Natural killer cell (primary cell): ENCODE measurements at regions not wholly inside any gene's neighbourhood (a gene's known extent, or its start where the extent isn't known, plus 50 kb on each side); places are given as distances from the start of the nearest gene placed in this dataset.

Experiments used
- ATAC-seq, 3 donors: fragments of 150-1000 bp in 2 of 3; fragments of 200-7000 bp in 1 of 3; cut with Tn5 transposase; 1 replicate in 1 of 3; 2 replicates in 2 of 3; pipeline ENCODE4 v1.10.0; 2021; ENCODE audit warnings: mild to moderate bottlenecking in 2 of 3, moderate library complexity in 2 of 3
- DNase-seq, 2 donors: peaks; one replicate each; pipeline versions ENCODE4 v3.0.0 to v3.0.0-alpha.2; 2013 to 2021; ENCODE audit warnings: mixed read lengths in 1 of 2
- H3K27ac ChIP-seq: one replicate; pipeline ENCODE4 v1.5.1; 2013; ENCODE audit warnings: mild to moderate bottlenecking, low read length
- H3K27me3 ChIP-seq: one replicate; pipeline ENCODE4 v1.6.1; 2013; ENCODE audit warnings: low read length; ENCODE audit not compliant: control insufficient read depth, insufficient read depth
- H3K36me3 ChIP-seq: one replicate; pipeline ENCODE4 v1.6.1; 2013; ENCODE audit warnings: low read length; ENCODE audit not compliant: control insufficient read depth, insufficient read depth
- H3K4me1 ChIP-seq: one replicate; pipeline ENCODE4 v1.6.1; 2013; ENCODE audit warnings: low read length; ENCODE audit not compliant: control insufficient read depth, insufficient read depth
- H3K4me3 ChIP-seq: one replicate; pipeline ENCODE4 v1.5.1; 2013; ENCODE audit warnings: low read length
- H3K9me3 ChIP-seq: one replicate; pipeline ENCODE4 v1.6.1; 2013; ENCODE audit warnings: low read length; ENCODE audit not compliant: control insufficient read depth, insufficient read depth
- H3K27ac Mint-ChIP-seq, 2 donors: one replicate each; pipeline ENCODE4 v1.8.0; 2022; ENCODE audit warnings: mild to moderate bottlenecking in 2 of 2, mixed read lengths in 2 of 2, moderate library complexity in 1 of 2
- H3K27me3 Mint-ChIP-seq, 2 donors: one replicate each; pipeline ENCODE4 v1.8.0; 2022; ENCODE audit warnings: low read depth in 2 of 2, mixed read lengths in 2 of 2
- H3K36me3 Mint-ChIP-seq: one replicate; pipeline ENCODE4 v1.8.0; 2022; ENCODE audit warnings: mixed read lengths
- H3K4me1 Mint-ChIP-seq, 2 donors: one replicate each; pipeline ENCODE4 v1.8.0; 2022; ENCODE audit warnings: mixed read lengths in 2 of 2
- H3K4me3 Mint-ChIP-seq: one replicate; pipeline ENCODE4 v1.8.0; 2022; ENCODE audit warnings: mild to moderate bottlenecking, moderate library complexity, mixed read lengths
- H3K9me3 Mint-ChIP-seq, 2 donors: one replicate each; pipeline ENCODE4 v1.8.0; 2022; ENCODE audit warnings: mixed read lengths in 2 of 2
- WGBS: methylation state at CpG from one replicate; pipeline ENCODE4 v1.1.7; 2013; ENCODE audit warnings: missing lambda C conversion rate; ENCODE audit not compliant: insufficient coverage; 5-methylcytosine and 5-hydroxymethylcytosine counted together
- intact Hi-C: fragments of 100-400 bp; cut with micrococcal nuclease; formaldehyde crosslinking; loops from one replicate; pipeline ENCODE4 v1.14.2; 2022
- TF ChIP-seq, protein P1 (sequence below): fragments of 200-600 bp; IDR thresholded peaks from one replicate; pipeline ENCODE4 v1.8.0; 2022; ENCODE audit warnings: antibody characterized with exemption

DNA sequence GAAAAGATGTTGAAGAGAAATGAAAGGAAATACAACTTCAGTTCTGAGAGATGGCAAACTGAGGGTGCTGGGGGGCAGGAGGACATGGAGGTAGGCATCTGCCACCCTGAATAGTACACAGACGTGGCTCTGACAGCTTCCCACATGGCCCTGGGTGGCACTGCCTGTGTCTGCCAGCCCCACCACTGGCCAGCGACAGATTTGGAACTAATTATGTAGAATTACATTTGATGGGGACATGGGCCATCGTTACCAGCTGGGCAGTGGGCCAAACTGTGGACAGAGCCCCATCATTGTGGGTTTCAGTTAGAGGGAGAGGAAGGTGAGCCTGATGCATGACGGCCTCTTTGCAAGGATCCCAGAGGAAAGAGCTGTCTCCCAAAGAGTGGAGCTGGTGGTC is 216.0 kb upstream of the HAAO start:
- ATAC-seq (no peak), DNase-seq (no peak)
- intact Hi-C loops, result no loop called here
- no peak overlapping the region for H3K4me3 ChIP-seq
- no peak overlapping the region for H3K27ac Mint-ChIP-seq
- peaks cover 9% of the 10 kb centered on the region for H3K4me1 ChIP-seq
- H3K4me3 Mint-ChIP-seq, result no peak overlapping the region
- WGBS, result 83% methylated on average over 4 of the region's 4 CpGs
- peaks cover 0 to 9% of the 10 kb centered on the region in 2 donors for H3K27me3 Mint-ChIP-seq
- TF ChIP-seq, protein P1, sequence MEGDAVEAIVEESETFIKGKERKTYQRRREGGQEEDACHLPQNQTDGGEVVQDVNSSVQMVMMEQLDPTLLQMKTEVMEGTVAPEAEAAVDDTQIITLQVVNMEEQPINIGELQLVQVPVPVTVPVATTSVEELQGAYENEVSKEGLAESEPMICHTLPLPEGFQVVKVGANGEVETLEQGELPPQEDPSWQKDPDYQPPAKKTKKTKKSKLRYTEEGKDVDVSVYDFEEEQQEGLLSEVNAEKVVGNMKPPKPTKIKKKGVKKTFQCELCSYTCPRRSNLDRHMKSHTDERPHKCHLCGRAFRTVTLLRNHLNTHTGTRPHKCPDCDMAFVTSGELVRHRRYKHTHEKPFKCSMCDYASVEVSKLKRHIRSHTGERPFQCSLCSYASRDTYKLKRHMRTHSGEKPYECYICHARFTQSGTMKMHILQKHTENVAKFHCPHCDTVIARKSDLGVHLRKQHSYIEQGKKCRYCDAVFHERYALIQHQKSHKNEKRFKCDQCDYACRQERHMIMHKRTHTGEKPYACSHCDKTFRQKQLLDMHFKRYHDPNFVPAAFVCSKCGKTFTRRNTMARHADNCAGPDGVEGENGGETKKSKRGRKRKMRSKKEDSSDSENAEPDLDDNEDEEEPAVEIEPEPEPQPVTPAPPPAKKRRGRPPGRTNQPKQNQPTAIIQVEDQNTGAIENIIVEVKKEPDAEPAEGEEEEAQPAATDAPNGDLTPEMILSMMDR, result no peak
- no peak overlapping the region for H3K27ac ChIP-seq
- H3K4me1 Mint-ChIP-seq, result no peaks in the 10 kb centered on the region
- H3K36me3 ChIP-seq, result no peaks in the 10 kb centered on the region
- H3K36me3 Mint-ChIP-seq, result no peaks in the 10 kb centered on the region
- no peaks in the 10 kb centered on the region for H3K9me3 Mint-ChIP-seq
- peaks cover 3% of the 10 kb centered on the region for H3K9me3 ChIP-seq
- no peaks in the 10 kb centered on the region for H3K27me3 ChIP-seq

DNA sequence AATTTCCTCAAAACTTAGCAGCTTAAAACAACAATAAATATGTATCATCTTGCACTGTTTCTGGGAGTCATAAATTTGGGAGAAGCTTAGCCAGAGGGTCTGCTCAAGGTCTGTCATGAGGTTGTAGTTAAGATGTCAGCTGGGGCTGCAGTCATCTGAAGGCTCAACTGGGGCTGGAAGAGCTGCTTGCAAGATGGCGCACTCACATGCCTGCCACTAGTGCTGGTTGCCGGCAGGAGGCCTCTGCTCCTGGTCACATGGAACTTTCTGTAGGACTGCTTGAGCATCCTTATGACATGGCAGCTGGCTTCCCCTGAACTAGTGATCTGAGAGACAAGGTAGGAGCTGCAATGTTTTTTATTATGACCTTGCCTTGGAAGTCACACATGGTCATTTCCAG is 215.5 kb upstream of the HAAO start:
- TF ChIP-seq, protein P1, result no peak
- H3K4me1 Mint-ChIP-seq, result no peaks in the 10 kb centered on the region
- ATAC-seq, result no peak
- Histone ChIP-seq H3K4me1 (peaks cover 9% of the 10 kb centered on the region), H3K27ac (no peak overlapping the region), H3K4me3 (no peak overlapping the region), H3K27me3 (no peaks in the 10 kb centered on the region), H3K9me3 (peaks cover 3% of the 10 kb centered on the region), H3K36me3 (no peaks in the 10 kb centered on the region)
- WGBS, result 97% methylated on average over 2 of the region's 2 CpGs
- no peak overlapping the region for H3K27ac Mint-ChIP-seq
- no peak overlapping the region for H3K4me3 Mint-ChIP-seq
- intact Hi-C loops, result no loop called here
- H3K9me3 Mint-ChIP-seq, result no peaks in the 10 kb centered on the region
- no peak for DNase-seq
- H3K27me3 Mint-ChIP-seq, result peaks cover 0 to 9% of the 10 kb centered on the region in 2 donors
- H3K36me3 Mint-ChIP-seq, result no peaks in the 10 kb centered on the region

DNA sequence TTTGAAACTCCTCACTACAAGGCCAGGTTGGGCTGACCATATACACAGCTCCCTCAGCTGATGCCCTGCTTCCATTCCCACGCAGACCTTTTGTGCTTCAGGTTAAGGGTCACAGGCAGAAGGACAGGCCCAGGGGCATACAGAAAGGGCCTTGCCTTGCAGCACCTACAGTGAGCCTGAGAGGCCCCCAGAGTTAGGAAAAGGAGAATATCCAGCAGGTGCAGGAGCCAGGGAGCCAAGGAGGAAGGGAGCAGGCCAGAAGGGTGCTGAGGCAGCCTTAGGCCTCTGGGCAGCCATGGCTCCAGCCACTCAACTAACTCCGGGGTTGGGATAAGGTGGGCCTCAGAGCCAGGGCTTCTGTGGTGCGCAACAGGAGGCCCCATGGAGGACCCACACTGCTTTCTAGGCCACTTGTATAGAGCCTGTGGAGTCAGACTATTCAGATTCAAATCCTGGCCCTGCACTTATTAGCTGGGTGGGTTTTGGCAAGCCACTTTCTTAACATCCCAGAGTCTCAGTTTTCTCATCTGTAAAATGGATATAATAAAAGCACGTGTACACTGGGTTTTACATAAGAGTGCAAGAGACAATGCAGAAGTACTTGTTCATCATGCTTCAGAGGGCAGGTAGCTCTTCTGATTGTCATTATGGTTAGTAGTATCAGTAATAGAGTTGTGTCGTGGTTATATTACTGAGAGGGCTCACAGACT is 214.6 kb upstream of the HAAO start:
- Histone ChIP-seq H3K27me3 (no peaks in the 10 kb centered on the region), H3K4me3 (no peak overlapping the region), H3K4me1 (peaks cover 9% of the 10 kb centered on the region), H3K27ac (no peak overlapping the region), H3K36me3 (no peaks in the 10 kb centered on the region), H3K9me3 (peaks cover 3% of the 10 kb centered on the region)
- Mint-ChIP-seq H3K4me1 (no peaks in the 10 kb centered on the region), H3K9me3 (no peaks in the 10 kb centered on the region), H3K27ac (no peak overlapping the region), H3K36me3 (no peaks in the 10 kb centered on the region), H3K27me3 (peaks cover 0 to 9% of the 10 kb centered on the region in 2 donors), H3K4me3 (no peak overlapping the region)
- DNase-seq (no peak), ATAC-seq (no peak)
- intact Hi-C loops, result no loop called here
- TF ChIP-seq, protein P1, result no peak
- 96% methylated on average over 5 of the region's 5 CpGs for WGBS
